ENCODE measurements at regions not wholly inside any gene's neighbourhood (a gene's known extent, or its start where the extent isn't known, plus 50 kb on each side); places are given as distances from the start of the nearest gene placed in this dataset.

DNA sequence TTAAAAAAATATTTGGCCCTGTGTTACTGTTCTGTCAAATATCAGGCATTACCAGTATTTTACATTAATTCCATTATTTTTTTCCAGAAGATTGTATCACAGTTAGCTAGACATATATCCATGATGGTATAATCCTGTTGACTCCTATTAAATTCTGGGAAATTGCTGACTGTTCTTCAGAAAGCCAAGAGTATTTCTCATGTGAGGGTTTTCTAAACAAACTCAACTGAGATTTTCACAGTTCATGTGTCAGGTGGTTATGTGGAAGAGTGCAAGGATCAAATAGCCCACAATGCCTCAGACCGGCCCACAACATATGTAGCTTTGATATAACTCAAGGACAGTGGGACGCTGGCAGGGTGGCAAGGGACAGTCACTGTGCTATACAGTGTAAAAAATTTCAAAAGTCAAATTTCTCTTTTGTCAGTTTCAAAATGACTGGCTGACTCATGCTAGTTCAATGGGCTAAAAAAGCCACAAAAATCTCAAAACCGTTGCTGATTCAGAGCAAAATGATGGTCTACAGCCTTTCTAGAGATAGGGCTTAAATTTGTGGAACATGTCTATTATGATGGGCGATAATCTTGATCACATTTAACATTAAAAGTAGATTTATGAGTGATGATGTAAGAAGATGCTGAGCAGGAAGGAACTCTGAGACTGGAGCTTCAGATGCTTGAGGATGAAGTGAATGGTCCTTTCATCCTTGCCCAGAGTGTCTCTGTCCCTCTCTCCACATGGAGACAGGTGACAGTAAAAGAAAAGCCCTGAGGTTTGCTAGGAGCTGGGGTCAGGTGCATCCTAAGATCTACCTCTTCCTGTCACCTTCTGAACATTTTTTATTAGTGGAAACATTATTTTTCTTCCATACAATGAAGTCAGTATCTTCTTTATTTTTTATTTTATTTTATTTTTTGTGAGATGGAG, 175.8 kb upstream of the PIEZO2 start (continued):
- TF ChIP-seq FOSL2 (CRISPR knock-in tag; IDR thresholded peaks at IDR 0.05) (peak; percentile 71), RFX5 (IDR thresholded peaks at IDR 0.05; ENCODE audit: low read depth, low read length) (0 out of 2 replicates have a peak, but pooled peaks have one; percentile 24), RARA (CRISPR knock-in tag; IDR thresholded peaks at IDR 0.05) (0 out of 2 replicates have a peak, but pooled peaks have one; percentile 22), TCF7L2 (IDR thresholded peaks at IDR 0.05; ENCODE audit: low read depth, low read length) (no peak)
- TF ChIP-seq, protein P1, sequence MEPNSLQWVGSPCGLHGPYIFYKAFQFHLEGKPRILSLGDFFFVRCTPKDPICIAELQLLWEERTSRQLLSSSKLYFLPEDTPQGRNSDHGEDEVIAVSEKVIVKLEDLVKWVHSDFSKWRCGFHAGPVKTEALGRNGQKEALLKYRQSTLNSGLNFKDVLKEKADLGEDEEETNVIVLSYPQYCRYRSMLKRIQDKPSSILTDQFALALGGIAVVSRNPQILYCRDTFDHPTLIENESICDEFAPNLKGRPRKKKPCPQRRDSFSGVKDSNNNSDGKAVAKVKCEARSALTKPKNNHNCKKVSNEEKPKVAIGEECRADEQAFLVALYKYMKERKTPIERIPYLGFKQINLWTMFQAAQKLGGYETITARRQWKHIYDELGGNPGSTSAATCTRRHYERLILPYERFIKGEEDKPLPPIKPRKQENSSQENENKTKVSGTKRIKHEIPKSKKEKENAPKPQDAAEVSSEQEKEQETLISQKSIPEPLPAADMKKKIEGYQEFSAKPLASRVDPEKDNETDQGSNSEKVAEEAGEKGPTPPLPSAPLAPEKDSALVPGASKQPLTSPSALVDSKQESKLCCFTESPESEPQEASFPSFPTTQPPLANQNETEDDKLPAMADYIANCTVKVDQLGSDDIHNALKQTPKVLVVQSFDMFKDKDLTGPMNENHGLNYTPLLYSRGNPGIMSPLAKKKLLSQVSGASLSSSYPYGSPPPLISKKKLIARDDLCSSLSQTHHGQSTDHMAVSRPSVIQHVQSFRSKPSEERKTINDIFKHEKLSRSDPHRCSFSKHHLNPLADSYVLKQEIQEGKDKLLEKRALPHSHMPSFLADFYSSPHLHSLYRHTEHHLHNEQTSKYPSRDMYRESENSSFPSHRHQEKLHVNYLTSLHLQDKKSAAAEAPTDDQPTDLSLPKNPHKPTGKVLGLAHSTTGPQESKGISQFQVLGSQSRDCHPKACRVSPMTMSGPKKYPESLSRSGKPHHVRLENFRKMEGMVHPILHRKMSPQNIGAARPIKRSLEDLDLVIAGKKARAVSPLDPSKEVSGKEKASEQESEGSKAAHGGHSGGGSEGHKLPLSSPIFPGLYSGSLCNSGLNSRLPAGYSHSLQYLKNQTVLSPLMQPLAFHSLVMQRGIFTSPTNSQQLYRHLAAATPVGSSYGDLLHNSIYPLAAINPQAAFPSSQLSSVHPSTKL (CRISPR knock-in tag; IDR thresholded peaks at IDR 0.05), result 0 out of 2 replicates have a peak, but pooled peaks have one; percentile 10

DNA sequence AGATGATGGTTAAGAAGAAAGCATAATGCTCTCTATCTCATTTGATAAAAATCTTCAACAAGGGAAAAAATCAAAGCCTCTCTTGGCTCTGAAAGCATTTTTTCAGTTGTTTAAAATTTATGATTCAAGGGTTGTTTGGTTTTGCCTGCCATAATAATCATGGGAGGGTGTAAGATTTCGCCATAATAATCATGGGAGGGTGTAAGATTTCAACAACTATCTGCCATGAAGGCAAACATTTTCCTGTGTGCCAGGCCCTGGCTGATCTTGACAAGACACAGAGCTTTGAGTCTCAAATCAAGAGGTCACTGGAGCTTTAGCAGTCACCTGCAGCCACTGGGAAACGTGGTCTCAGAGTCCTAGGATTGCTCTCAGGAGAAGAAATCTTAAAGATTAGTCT, 175.1 kb upstream of the PIEZO2 start:
- FAIRE-seq (no peak), ATAC-seq (no peak), DNase-seq (ENCODE audit: low spot score) (no peak)
- Histone ChIP-seq H3K36me3 (replicated peaks in 1 of 2; ENCODE audit: control insufficient read depth in 1 of 2, insufficient read depth in 2 of 2, low read length in 2 of 2) (no peaks in the 10 kb centered on the region), H3K79me2 (ENCODE audit: insufficient read depth, low read length) (no peaks in the 10 kb centered on the region), H3K9ac (ENCODE audit: insufficient read depth, low read depth, low read length) (no peak overlapping the region), H3K4me2 (ENCODE audit: low read depth, low read length) (no peak overlapping the region), H2AFZ (ENCODE audit: low read length) (no peak overlapping the region), H3K9me3 (ENCODE audit: low read length) (no peaks in the 10 kb centered on the region), H3K4me1 (ENCODE audit: insufficient read depth, low read length) (peaks cover 24% of the 10 kb centered on the region), H3K27ac (ENCODE audit: extremely low read length, insufficient read depth, low read length) (no peak overlapping the region), H3K4me3 (replicated peaks in 1 of 3; ENCODE audit: insufficient read depth in 1 of 3, low read depth in 2 of 3, low read length in 3 of 3) (no peak overlapping the region), H4K20me1 (ENCODE audit: insufficient read depth, low read length) (no peaks in the 10 kb centered on the region), H3K27me3 (ENCODE audit: control insufficient read depth in 1 of 2, insufficient read depth in 2 of 2, low read length in 2 of 2) (no peaks in the 10 kb centered on the region)
- in situ Hi-C loops (cut with HindIII; ENCODE audit: extremely low pct_ligation_motif_present, low pct_unique_long_range_greater_than_20kb), result loop anchor here (10.0 kb wide), 1 partner anchor 60 kb away; no protein-coding TSS in a partner anchor
- ChIA-PET POLR2A (no interaction called here), CTCF (ENCODE audit: low intra/inter-chr PET ratio, low total read pairs) (no interaction called here)
- WGBS (ENCODE audit: low lambda C conversion rate), result 3% methylated on average over 2 of the region's 2 CpGs
- no TSS peak for BruUV-seq (replicated peaks)
- intact Hi-C loops (cut with micrococcal nuclease; ENCODE audit: unreplicated experiment), result no loop called here
- TF ChIP-seq, protein P2, sequence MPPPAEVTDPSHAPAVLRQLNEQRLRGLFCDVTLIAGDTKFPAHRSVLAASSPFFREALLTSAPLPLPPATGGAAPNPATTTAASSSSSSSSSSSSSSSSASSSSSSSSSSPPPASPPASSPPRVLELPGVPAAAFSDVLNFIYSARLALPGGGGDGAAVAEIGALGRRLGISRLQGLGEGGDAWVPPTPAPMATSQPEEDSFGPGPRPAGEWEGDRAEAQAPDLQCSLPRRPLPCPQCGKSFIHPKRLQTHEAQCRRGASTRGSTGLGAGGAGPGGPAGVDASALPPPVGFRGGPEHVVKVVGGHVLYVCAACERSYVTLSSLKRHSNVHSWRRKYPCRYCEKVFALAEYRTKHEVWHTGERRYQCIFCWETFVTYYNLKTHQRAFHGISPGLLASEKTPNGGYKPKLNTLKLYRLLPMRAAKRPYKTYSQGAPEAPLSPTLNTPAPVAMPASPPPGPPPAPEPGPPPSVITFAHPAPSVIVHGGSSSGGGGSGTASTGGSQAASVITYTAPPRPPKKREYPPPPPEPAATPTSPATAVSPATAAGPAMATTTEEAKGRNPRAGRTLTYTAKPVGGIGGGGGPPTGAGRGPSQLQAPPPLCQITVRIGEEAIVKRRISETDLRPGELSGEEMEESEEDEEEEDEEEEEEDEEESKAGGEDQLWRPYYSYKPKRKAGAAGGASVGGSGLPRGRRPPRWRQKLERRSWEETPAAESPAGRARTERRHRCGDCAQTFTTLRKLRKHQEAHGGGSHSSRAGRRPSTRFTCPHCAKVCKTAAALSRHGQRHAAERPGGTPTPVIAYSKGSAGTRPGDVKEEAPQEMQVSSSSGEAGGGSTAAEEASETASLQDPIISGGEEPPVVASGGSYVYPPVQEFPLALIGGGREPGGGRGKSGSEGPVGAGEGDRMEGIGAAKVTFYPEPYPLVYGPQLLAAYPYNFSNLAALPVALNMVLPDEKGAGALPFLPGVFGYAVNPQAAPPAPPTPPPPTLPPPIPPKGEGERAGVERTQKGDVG (CRISPR knock-in tag; IDR thresholded peaks at IDR 0.05; ENCODE audit: borderline replicate concordance), result no peak
- TF ChIP-seq SRSF4 (IDR thresholded peaks at IDR 0.05; ENCODE audit: low read depth, low read length, poor library complexity, severe bottlenecking) (no peak), SRSF1 (optimal IDR thresholded peaks at IDR 0.05; ENCODE audit: low read depth, low read length) (no peak), ZSCAN12 (CRISPR knock-in tag; IDR thresholded peaks at IDR 0.05) (no peak), MAZ (IDR thresholded peaks at IDR 0.05; ENCODE audit: borderline replicate concordance, low read depth, low read length) (no peak), MAZ (CRISPR knock-in tag; IDR thresholded peaks at IDR 0.05; ENCODE audit: low read depth) (no peak), ZBTB21 (CRISPR knock-in tag; IDR thresholded peaks at IDR 0.05) (no peak), ZNF446 (CRISPR knock-in tag; IDR thresholded peaks at IDR 0.05) (no peak), LCORL (IDR thresholded peaks at IDR 0.05) (no peak), LCORL (CRISPR knock-in tag; IDR thresholded peaks at IDR 0.05) (no peak)
